Spleen (tissue), 11 donors: ENCODE measurements at regions not wholly inside any gene's neighbourhood (a gene's known extent, or its start where the extent isn't known, plus 50 kb on each side); places are given as distances from the start of the nearest gene placed in this dataset.

Source experiments
- DNase-seq: peaks from one replicate; pipeline ENCODE4 v3.0.0-alpha.2; 2020
- H3K27ac ChIP-seq, 8 donors: fragments of 200-600 bp; sonication (generic) in 7 of 8; 1 replicate in 4 of 8; 2 replicates in 4 of 8; pipeline versions ENCODE4 v1.5.0 to v1.8.0; 2016 to 2021; ENCODE audit warnings: inconsistent platforms in 4 of 8, mild to moderate bottlenecking in 4 of 8, moderate library complexity in 1 of 8
- H3K27me3 ChIP-seq, 7 donors: fragments of 200-600 bp; sonication (generic) in 6 of 7; replicated peaks in 1 of 7; 1 replicate in 4 of 7; 2 replicates in 3 of 7; pipeline versions ENCODE4 v1.5.0 to v1.8.0; 2016 to 2021; ENCODE audit warnings: inconsistent platforms in 3 of 7, mild to moderate bottlenecking in 1 of 7
- H3K36me3 ChIP-seq, 6 donors: fragments of 200-600 bp; sonication (generic) in 5 of 6; 1 replicate in 4 of 6; 2 replicates in 2 of 6; pipeline versions ENCODE4 v1.5.0 to v1.8.0; 2016 to 2021; ENCODE audit warnings: inconsistent platforms in 2 of 6
- H3K4me1 ChIP-seq, 6 donors: fragments of 200-600 bp; sonication (generic) in 5 of 6; 1 replicate in 3 of 6; 2 replicates in 3 of 6; pipeline versions ENCODE4 v1.5.0 to v1.8.0; 2016 to 2021; ENCODE audit warnings: inconsistent platforms in 3 of 6
- H3K4me3 ChIP-seq, 8 donors: fragments of 200-600 bp; sonication (generic) in 7 of 8; 1 replicate in 4 of 8; 2 replicates in 4 of 8; pipeline versions ENCODE4 v1.5.0 to v1.8.0; 2016 to 2021; ENCODE audit warnings: inconsistent platforms in 4 of 8, mild to moderate bottlenecking in 4 of 8, moderate library complexity in 2 of 8
- H3K9me3 ChIP-seq, 8 donors: fragments of 200-600 bp; sonication (generic) in 7 of 8; 1 replicate in 4 of 8; 2 replicates in 4 of 8; pipeline versions ENCODE4 v1.5.0 to v1.8.0; 2016 to 2021; ENCODE audit warnings: inconsistent platforms in 4 of 8
- CTCF ChIP-seq, 11 experiments: fragments of 200-600 bp in 7 of 11; fragments of 450-650 bp in 4 of 11; sonication (generic) in 4 of 11; IDR thresholded peaks in 8 of 11; conservative IDR thresholded peaks in 3 of 11; 1 replicate in 7 of 11; 2 replicates in 4 of 11; pipeline versions ENCODE4 v1.4.0 to v1.8.0; 2016 to 2021; ENCODE audit warnings: antibody characterized with exemption in 11 of 11, inconsistent platforms in 4 of 11, mild to moderate bottlenecking in 1 of 11
- POLR2A ChIP-seq, 3 donors: fragments of 450-650 bp; IDR thresholded peaks; one replicate each; pipeline ENCODE4 v1.5.1; 2017; ENCODE audit warnings: antibody characterized with exemption in 3 of 3, mild to moderate bottlenecking in 1 of 3
- POLR2AphosphoS5 ChIP-seq, 3 donors: sonication (generic); formaldehyde crosslinking; IDR thresholded peaks; one replicate each; pipeline ENCODE4 v1.5.1; 2017; ENCODE audit warnings: antibody characterized with exemption in 3 of 3
- WGBS, 5 donors: extraction: QIAGEN DNeasy Blood & Tissue Kit in 3 of 5; methylation state at CpG; one replicate each; pipeline versions ENCODE4 v1.1.5 to v1.1.7; 2013 to 2018; 5-methylcytosine and 5-hydroxymethylcytosine counted together
- intact Hi-C: fragments of 100-400 bp; cut with DNase I; formaldehyde crosslinking; loops from one replicate; pipeline ENCODE4 v1.15.0; 2023; ENCODE audit warnings: low total_unique reads
- donor health status: healthy with polysubstance abuse.
- donor health status: DM: no; HTN: no; CAD: no; lungs with moderate emphysema.
- donor health status: DM: no; HTN: no; CAD: no.
- donor health status: Bipolar disorder and iron deficiency.
- donor health status: healthy.
- donor health status: DM: no; HTN: no; CAD: no.
- donor health status: DM: yes; HTN: yes; CAD: no.

GRCh38 chr11:79980916-79981315 lies 540.1 kb upstream of the TENM4 start:
- H3K9me3 ChIP-seq: peaks cover 0 to 5% (median 0%) of the 10 kb centered on the region in 8 donors
- no peak for TF ChIP-seq POLR2AphosphoS5 (IDR thresholded peaks at IDR 0.05)
- DNase-seq: no peak
- H3K27me3 ChIP-seq: no peaks in the 10 kb centered on the region
- no peak overlapping the region for H3K4me3 ChIP-seq
- H3K4me1 ChIP-seq: no peaks in the 10 kb centered on the region
- no peak overlapping the region for H3K27ac ChIP-seq
- H3K36me3 ChIP-seq: no peaks in the 10 kb centered on the region
- intact Hi-C loops: no loop called here

- peak overlapping the region in 1 of 8 donors; percentile 8 for H3K4me3 ChIP-seq
- intact Hi-C loops: no loop called here
- DNase-seq: no peak
- H3K36me3 ChIP-seq: no peaks in the 10 kb centered on the region
- H3K4me1 ChIP-seq: no peaks in the 10 kb centered on the region
- TF ChIP-seq CTCF (IDR thresholded peaks at IDR 0.05 in 8 of 11, conservative IDR thresholded peaks at IDR 0.05 in 3 of 11) (no peak), POLR2A (IDR thresholded peaks at IDR 0.05) (no peak), POLR2AphosphoS5 (IDR thresholded peaks at IDR 0.05) (no peak)
- H3K27ac ChIP-seq: peak overlapping the region in 1 of 8 donors; percentile 32
- no peaks in the 10 kb centered on the region for H3K27me3 ChIP-seq
- H3K9me3 ChIP-seq: peaks cover 0 to 6% (median 0%) of the 10 kb centered on the region in 8 donors
- WGBS, 5 donors: 58 to 71% (median 62%) methylated on average over 7 of the region's 7 CpGs
Observed at GRCh38 chr11:79973721-79974617, 533.1 kb upstream of the TENM4 start.

GRCh38 chr11:79971255-79971654 lies 530.4 kb upstream of the TENM4 start:
- Histone ChIP-seq H3K9me3 (peaks cover 0 to 8% (median 0%) of the 10 kb centered on the region in 8 donors), H3K4me3 (no peak overlapping the region), H3K36me3 (no peaks in the 10 kb centered on the region), H3K27me3 (no peaks in the 10 kb centered on the region), H3K27ac (no peak overlapping the region), H3K4me1 (no peaks in the 10 kb centered on the region)
- 64 to 78% (median 74%) methylated on average over 3 of the region's 3 CpGs for WGBS, 5 donors
- intact Hi-C loops: no loop called here
- DNase-seq: no peak
- TF ChIP-seq POLR2A (IDR thresholded peaks at IDR 0.05): no peak
- TF ChIP-seq CTCF (IDR thresholded peaks at IDR 0.05 in 8 of 11, conservative IDR thresholded peaks at IDR 0.05 in 3 of 11): no peak
- no peak for TF ChIP-seq POLR2AphosphoS5 (IDR thresholded peaks at IDR 0.05)

GRCh38 chr11:79966592-79966991 lies 525.8 kb upstream of the TENM4 start:
- Histone ChIP-seq H3K27me3 (no peaks in the 10 kb centered on the region), H3K9me3 (peaks cover 0 to 8% (median 2%) of the 10 kb centered on the region in 8 donors), H3K27ac (no peak overlapping the region), H3K4me3 (no peak overlapping the region), H3K4me1 (no peaks in the 10 kb centered on the region), H3K36me3 (no peaks in the 10 kb centered on the region)
- WGBS, 5 donors: 47 to 95% (median 71%) methylated on average over 1 of the region's 1 CpG
- TF ChIP-seq POLR2AphosphoS5 (IDR thresholded peaks at IDR 0.05) (no peak), CTCF (IDR thresholded peaks at IDR 0.05 in 8 of 11, conservative IDR thresholded peaks at IDR 0.05 in 3 of 11) (no peak), POLR2A (IDR thresholded peaks at IDR 0.05) (no peak)
- intact Hi-C loops: no loop called here
- DNase-seq: no peak
